PC-9 (cell line): ENCODE measurements at regions not wholly inside any gene's neighbourhood (a gene's known extent, or its start where the extent isn't known, plus 50 kb on each side); places are given as distances from the start of the nearest gene placed in this dataset.

Experiments used
- BruUV-seq: library from RNA; stranded (reverse); fragments of 400-500 nt; replicated peaks from 2 replicates; lab custom pipeline; 2021; lab: Mats Ljungman, UMichigan
- CTCF ChIA-PET: fragments of 300-600 bp; sonication (Branson Sonifier 250); formaldehyde crosslinking; loops from one replicate; lab custom pipeline; 2022; ENCODE audit warnings: antibody characterized with exemption; lab: Charles Lee
- POLR2A ChIA-PET: fragments of 300-600 bp; sonication (Branson Sonifier 250); formaldehyde crosslinking; loops from one replicate; lab custom pipeline; 2022; ENCODE audit warnings: antibody characterized with exemption; ENCODE audit not compliant: unreplicated experiment; lab: Charles Lee
- DNase-seq, 2 experiments: peaks; one replicate each; pipeline versions ENCODE4 v3.0.0 to v3.0.0-alpha.2; 2015 to 2022; ENCODE audit warnings: mixed read lengths in 1 of 2
- H2AFZ ChIP-seq: fragments of 200-600 bp; sonication (generic); 2 replicates; pipeline ENCODE4 v1.8.1; 2017; ENCODE audit warnings: antibody characterized with exemption
- H3F3A ChIP-seq: fragments of 200-600 bp; sonication (generic); 2 replicates; pipeline ENCODE4 v1.8.1; 2017; ENCODE audit warnings: antibody characterized with exemption, mild to moderate bottlenecking, low read depth; ENCODE audit not compliant: insufficient read depth
- H3K27ac ChIP-seq: fragments of 200-600 bp; sonication (generic); 2 replicates; pipeline ENCODE4 v1.6.1; 2016; ENCODE audit warnings: mixed run types
- H3K27me3 ChIP-seq: fragments of 200-600 bp; sonication (generic); 2 replicates; pipeline ENCODE4 v1.6.1; 2016; ENCODE audit warnings: low read depth, mixed run types; ENCODE audit not compliant: insufficient read depth
- H3K36me3 ChIP-seq: fragments of 200-600 bp; sonication (generic); 2 replicates; pipeline ENCODE4 v1.6.1; 2016; ENCODE audit warnings: low read depth, mixed run types
- H3K4me1 ChIP-seq: fragments of 200-600 bp; sonication (generic); replicated peaks from 2 replicates; pipeline ENCODE4 v1.6.1; 2016; ENCODE audit warnings: mixed run types; ENCODE audit not compliant: insufficient read depth
- H3K4me2 ChIP-seq: fragments of 200-600 bp; sonication (generic); 2 replicates; pipeline ENCODE4 v1.6.1; 2017; ENCODE audit warnings: mixed run types
- H3K4me3 ChIP-seq: fragments of 200-600 bp; sonication (generic); 2 replicates; pipeline ENCODE4 v1.6.1; 2016; ENCODE audit warnings: mixed run types
- H3K79me2 ChIP-seq: fragments of 200-600 bp; sonication (generic); 2 replicates; pipeline ENCODE4 v1.6.1; 2017; ENCODE audit warnings: low read depth, mixed run types
- H3K9me2 ChIP-seq: fragments of 200-600 bp; sonication (generic); 2 replicates; pipeline ENCODE4 v1.8.1; 2017; ENCODE audit warnings: mild to moderate bottlenecking; ENCODE audit not compliant: insufficient read depth
- H3K9me3 ChIP-seq: fragments of 200-600 bp; sonication (generic); 2 replicates; pipeline ENCODE4 v1.8.1; 2016; ENCODE audit warnings: low read depth; ENCODE audit not compliant: insufficient read depth
- H4K20me1 ChIP-seq: fragments of 200-600 bp; sonication (generic); 2 replicates; pipeline ENCODE4 v1.8.1; 2017; ENCODE audit not compliant: insufficient read depth
- EZH2 ChIP-seq: fragments of 200-600 bp; sonication (generic); IDR thresholded peaks from 2 replicates; pipeline ENCODE4 v1.8.0; 2017; ENCODE audit warnings: antibody characterized with exemption, low read depth
- intact Hi-C: fragments of 100-400 bp; cut with micrococcal nuclease; formaldehyde crosslinking; loops from one replicate; pipeline ENCODE4 v1.10.0; 2022; ENCODE audit not compliant: unreplicated experiment
- TF ChIP-seq, protein P1 (sequence below): fragments of 200-600 bp; sonication (generic); conservative IDR thresholded peaks from 2 replicates; pipeline ENCODE4 v1.6.1; 2017; ENCODE audit warnings: mixed run types, antibody characterized with exemption, mild to moderate bottlenecking, moderate library complexity

DNA sequence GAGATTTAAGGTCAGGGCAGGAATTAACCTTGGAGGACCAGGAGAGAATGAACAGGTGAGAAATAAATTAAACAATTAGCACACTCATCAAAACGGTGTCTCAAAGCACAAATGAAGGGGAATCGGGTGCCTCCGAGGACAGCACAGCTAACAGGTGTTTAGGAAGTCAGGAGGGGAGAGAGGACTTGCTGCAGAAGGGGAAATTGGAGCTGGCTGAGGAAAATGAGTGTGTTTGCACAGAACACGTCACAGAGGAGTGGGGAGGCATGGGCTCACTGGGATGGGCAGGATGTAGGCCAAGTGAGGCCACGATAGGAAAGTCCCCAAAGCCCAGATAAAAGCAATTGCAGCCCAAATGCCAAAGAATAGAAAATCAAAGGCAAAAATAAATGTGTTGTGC is 121.7 kb downstream of the ZNF664 start:
- Histone ChIP-seq H3K27ac (no peak overlapping the region), H3K36me3 (no peaks in the 10 kb centered on the region), H3K4me2 (no peak overlapping the region), H3K4me1 (no peaks in the 10 kb centered on the region), H4K20me1 (no peaks in the 10 kb centered on the region), H3F3A (no peaks in the 10 kb centered on the region), H3K79me2 (no peaks in the 10 kb centered on the region), H3K9me3 (no peaks in the 10 kb centered on the region), H3K9me2 (no peaks in the 10 kb centered on the region), H2AFZ (no peak overlapping the region), H3K4me3 (no peak overlapping the region), H3K27me3 (peaks cover 60% of the 10 kb centered on the region)
- ChIA-PET POLR2A (no interaction called here), CTCF (no interaction called here)
- intact Hi-C loops, result no loop called here
- TF ChIP-seq EZH2, result no peak
- TF ChIP-seq, protein P1, sequence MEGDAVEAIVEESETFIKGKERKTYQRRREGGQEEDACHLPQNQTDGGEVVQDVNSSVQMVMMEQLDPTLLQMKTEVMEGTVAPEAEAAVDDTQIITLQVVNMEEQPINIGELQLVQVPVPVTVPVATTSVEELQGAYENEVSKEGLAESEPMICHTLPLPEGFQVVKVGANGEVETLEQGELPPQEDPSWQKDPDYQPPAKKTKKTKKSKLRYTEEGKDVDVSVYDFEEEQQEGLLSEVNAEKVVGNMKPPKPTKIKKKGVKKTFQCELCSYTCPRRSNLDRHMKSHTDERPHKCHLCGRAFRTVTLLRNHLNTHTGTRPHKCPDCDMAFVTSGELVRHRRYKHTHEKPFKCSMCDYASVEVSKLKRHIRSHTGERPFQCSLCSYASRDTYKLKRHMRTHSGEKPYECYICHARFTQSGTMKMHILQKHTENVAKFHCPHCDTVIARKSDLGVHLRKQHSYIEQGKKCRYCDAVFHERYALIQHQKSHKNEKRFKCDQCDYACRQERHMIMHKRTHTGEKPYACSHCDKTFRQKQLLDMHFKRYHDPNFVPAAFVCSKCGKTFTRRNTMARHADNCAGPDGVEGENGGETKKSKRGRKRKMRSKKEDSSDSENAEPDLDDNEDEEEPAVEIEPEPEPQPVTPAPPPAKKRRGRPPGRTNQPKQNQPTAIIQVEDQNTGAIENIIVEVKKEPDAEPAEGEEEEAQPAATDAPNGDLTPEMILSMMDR, result no peak
- BruUV-seq, result no TSS peak
- no peak for DNase-seq

DNA sequence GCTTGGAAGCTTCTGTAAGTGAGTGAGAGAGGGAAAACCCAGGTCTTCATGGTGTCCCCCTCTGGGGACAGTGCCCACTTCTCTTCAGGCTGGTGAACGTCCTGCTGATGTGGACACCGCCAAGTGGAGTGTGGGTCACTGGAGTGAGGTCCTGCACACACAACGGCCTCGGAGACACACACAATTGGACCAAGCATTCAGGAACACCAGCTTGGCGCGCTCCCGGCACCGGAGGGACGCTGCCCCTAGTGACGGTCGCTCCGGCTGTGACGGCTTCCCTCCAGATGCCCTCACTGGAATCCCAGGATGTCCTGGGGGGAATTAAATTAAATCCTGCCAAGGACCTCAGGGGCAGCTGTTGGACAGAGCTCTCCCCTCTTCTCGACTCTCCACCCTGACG is 123.1 kb downstream of the ZNF664 start:
- CTCF ChIA-PET, result no interaction called here
- Histone ChIP-seq H3K27me3 (peaks cover 68% of the 10 kb centered on the region), H3K27ac (no peak overlapping the region)

DNA sequence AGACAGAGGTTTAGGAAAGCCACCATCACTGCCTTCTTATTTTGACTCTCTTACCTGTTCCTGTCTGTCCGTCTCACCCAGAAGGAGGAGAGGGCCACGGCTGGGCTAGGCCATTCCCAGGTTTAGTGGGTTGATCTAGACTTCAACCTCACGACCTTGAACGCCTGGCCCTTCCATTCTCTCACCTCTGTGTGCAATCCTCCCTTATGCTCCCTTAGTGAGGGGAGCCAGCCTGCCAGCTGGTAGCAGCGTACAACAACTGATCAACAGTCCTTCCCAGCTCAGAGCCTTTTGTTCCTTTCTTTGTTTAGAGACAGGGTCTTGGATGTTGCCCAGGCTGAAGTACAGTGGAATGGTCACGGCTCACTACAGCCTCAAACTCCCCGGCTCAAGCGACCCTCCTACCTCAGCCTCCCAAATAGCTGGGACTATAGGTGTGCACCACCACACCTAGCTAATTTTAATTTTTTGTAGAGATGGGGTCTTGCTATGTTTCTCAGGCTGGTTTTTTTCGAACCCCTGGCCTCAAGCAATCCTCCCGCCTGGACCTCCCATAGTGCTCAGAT is 123.9 kb downstream of the ZNF664 start:
- no TSS peak for BruUV-seq
- Histone ChIP-seq H2AFZ (no peak overlapping the region), H3K4me1 (no peaks in the 10 kb centered on the region), H3K9me2 (no peaks in the 10 kb centered on the region), H3K9me3 (no peaks in the 10 kb centered on the region), H4K20me1 (no peaks in the 10 kb centered on the region), H3K36me3 (no peaks in the 10 kb centered on the region), H3K4me2 (no peak overlapping the region), H3K4me3 (no peak overlapping the region), H3K79me2 (no peaks in the 10 kb centered on the region), H3F3A (no peaks in the 10 kb centered on the region), H3K27ac (no peak overlapping the region), H3K27me3 (peaks cover 68% of the 10 kb centered on the region)
- POLR2A ChIA-PET, result no interaction called here
- TF ChIP-seq, protein P1, result no peak
- no peak for DNase-seq
- intact Hi-C loops, result no loop called here
- CTCF ChIA-PET, result no interaction called here

More for the DNA sequence above, 123.1 kb downstream of the ZNF664 start:
- Histone ChIP-seq H4K20me1 (no peaks in the 10 kb centered on the region), H3K36me3 (no peaks in the 10 kb centered on the region), H2AFZ (no peak overlapping the region), H3K79me2 (no peaks in the 10 kb centered on the region), H3K4me3 (no peak overlapping the region), H3F3A (no peaks in the 10 kb centered on the region), H3K9me2 (no peaks in the 10 kb centered on the region), H3K9me3 (no peaks in the 10 kb centered on the region), H3K4me2 (no peak overlapping the region), H3K4me1 (no peaks in the 10 kb centered on the region)
- intact Hi-C loops, result no loop called here
- POLR2A ChIA-PET, result no interaction called here
- TF ChIP-seq, protein P1, result no peak
- no peak for TF ChIP-seq EZH2
- no TSS peak for BruUV-seq
- no peak for DNase-seq
